HL-60 (cell line): ENCODE measurements at regions not wholly inside any gene's neighbourhood (a gene's known extent, or its start where the extent isn't known, plus 50 kb on each side); places are given as distances from the start of the nearest gene placed in this dataset.

Experiments used
- POLR2AphosphoS5 ChIP-seq: IDR thresholded peaks from 2 replicates; pipeline ENCODE4 v1.6.1; 2012; ENCODE audit warnings: low read depth
- TF ChIP-seq, protein P1 (sequence below): IDR thresholded peaks from one replicate; pipeline ENCODE4 v1.5.1; 2011; ENCODE audit warnings: low read length, control low read depth, inconsistent platforms; ENCODE audit not compliant: insufficient read depth

DNA sequence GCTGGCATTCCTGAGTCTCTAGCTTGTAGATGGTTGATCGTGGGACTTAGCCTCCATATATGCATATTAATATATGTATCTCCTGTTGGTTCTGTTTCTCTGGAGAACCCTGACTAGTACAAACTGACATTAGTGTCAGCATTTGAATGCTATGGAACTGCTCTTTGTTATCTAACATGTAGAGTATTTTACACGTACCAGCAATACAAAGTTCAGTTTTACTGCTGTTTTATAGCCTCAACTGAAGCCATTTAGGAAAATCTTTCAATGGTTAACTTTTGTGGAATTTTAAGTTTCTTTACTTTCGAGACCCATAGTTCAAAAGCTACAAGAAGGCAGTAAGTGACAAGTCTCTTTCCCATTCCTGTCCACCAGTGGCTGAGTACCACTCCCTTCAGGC lies 418.4 kb downstream of the NUP35 start:
- TF ChIP-seq, protein P1, sequence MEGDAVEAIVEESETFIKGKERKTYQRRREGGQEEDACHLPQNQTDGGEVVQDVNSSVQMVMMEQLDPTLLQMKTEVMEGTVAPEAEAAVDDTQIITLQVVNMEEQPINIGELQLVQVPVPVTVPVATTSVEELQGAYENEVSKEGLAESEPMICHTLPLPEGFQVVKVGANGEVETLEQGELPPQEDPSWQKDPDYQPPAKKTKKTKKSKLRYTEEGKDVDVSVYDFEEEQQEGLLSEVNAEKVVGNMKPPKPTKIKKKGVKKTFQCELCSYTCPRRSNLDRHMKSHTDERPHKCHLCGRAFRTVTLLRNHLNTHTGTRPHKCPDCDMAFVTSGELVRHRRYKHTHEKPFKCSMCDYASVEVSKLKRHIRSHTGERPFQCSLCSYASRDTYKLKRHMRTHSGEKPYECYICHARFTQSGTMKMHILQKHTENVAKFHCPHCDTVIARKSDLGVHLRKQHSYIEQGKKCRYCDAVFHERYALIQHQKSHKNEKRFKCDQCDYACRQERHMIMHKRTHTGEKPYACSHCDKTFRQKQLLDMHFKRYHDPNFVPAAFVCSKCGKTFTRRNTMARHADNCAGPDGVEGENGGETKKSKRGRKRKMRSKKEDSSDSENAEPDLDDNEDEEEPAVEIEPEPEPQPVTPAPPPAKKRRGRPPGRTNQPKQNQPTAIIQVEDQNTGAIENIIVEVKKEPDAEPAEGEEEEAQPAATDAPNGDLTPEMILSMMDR: no peak
- no peak for TF ChIP-seq POLR2AphosphoS5
